Endodermal cell (in vitro differentiated cells): ENCODE measurements at regions not wholly inside any gene's neighbourhood (a gene's known extent, or its start where the extent isn't known, plus 50 kb on each side); places are given as distances from the start of the nearest gene placed in this dataset.

Experiments
- DNase-seq: peaks from one replicate; pipeline ENCODE4 v3.0.0-alpha.2; 2017
- H3K27ac ChIP-seq: 2 replicates; pipeline ENCODE4 v1.5.1; 2013; ENCODE audit warnings: mild to moderate bottlenecking, low read depth, low read length, moderate library complexity
- H3K27me3 ChIP-seq: 2 replicates; pipeline ENCODE4 v1.6.1; 2013; ENCODE audit warnings: mild to moderate bottlenecking, low read length, moderate library complexity; ENCODE audit not compliant: insufficient read depth, control insufficient read depth, poor library complexity, severe bottlenecking
- H3K36me3 ChIP-seq: 2 replicates; pipeline ENCODE4 v1.7.0; 2013; ENCODE audit warnings: mild to moderate bottlenecking, low read length, moderate library complexity; ENCODE audit not compliant: control insufficient read depth, insufficient read depth
- H3K4me1 ChIP-seq: one replicate; pipeline ENCODE4 v1.7.0; 2013; ENCODE audit warnings: low read length; ENCODE audit not compliant: control insufficient read depth, insufficient read depth
- H3K4me3 ChIP-seq: 2 replicates; pipeline ENCODE4 v1.5.1; 2013; ENCODE audit warnings: mild to moderate bottlenecking, low read length, moderate library complexity
- H3K9ac ChIP-seq: 2 replicates; pipeline ENCODE4 v1.6.1; 2013; ENCODE audit warnings: mild to moderate bottlenecking, low read length, moderate library complexity; ENCODE audit not compliant: poor library complexity, severe bottlenecking; ENCODE audit errors: extremely low read depth
- H3K9me3 ChIP-seq: 2 replicates; pipeline ENCODE4 v1.6.1; 2013; ENCODE audit warnings: mild to moderate bottlenecking, low read length, moderate library complexity; ENCODE audit not compliant: control insufficient read depth
- H3K27ac Mint-ChIP-seq: 2 replicates; pipeline ENCODE4 v1.8.0; 2020; ENCODE audit warnings: mixed read lengths
- H3K27me3 Mint-ChIP-seq: 2 replicates; pipeline ENCODE4 v1.8.0; 2021; ENCODE audit warnings: mild to moderate bottlenecking, mixed read lengths; ENCODE audit not compliant: insufficient read depth
- H3K36me3 Mint-ChIP-seq: 2 replicates; pipeline ENCODE4 v1.8.0; 2020; ENCODE audit warnings: low read depth, mixed read lengths
- H3K4me1 Mint-ChIP-seq: 2 replicates; pipeline ENCODE4 v1.8.0; 2020; ENCODE audit warnings: mixed read lengths
- H3K4me3 Mint-ChIP-seq: 2 replicates; pipeline ENCODE4 v1.8.0; 2020; ENCODE audit warnings: mild to moderate bottlenecking, moderate library complexity, mixed read lengths
- H3K9me3 Mint-ChIP-seq: 2 replicates; pipeline ENCODE4 v1.8.0; 2020; ENCODE audit warnings: mild to moderate bottlenecking, mixed read lengths
- WGBS, 2 experiments: methylation state at CpG; one replicate each; pipeline versions ENCODE4 v1.1.5 to v1.1.7; 2013; ENCODE audit warnings: missing lambda C conversion rate in 2 of 2, mixed read lengths in 1 of 2; ENCODE audit not compliant: insufficient coverage in 1 of 2, insufficient read length in 1 of 2; 5-methylcytosine and 5-hydroxymethylcytosine counted together
- TF ChIP-seq, protein P1 (sequence below): fragments of 200-600 bp; sonication (generic); conservative IDR thresholded peaks from 2 replicates; pipeline ENCODE4 v1.5.0; 2021; ENCODE audit warnings: antibody characterized with exemption, mild to moderate bottlenecking

DNA sequence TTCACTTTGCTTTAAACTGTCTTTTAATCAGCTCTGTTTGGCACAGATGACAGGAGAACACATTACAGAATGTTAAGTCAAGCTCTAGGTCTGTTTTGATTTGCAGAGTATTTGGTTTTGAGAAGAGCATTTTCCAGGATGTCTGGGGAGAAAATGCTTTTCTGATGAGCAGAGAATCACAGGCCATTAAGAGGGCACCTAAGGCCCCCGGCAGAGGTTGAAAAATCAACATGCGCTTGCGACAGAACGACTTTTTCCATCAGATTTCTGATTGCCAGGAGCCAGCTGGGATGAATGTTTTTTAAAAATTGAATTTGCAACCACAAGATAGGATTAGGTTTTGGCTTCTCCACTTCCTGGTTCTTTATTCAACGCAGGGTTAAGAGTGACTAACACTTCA is 304.5 kb downstream of the JRKL start:
- no peaks in the 10 kb centered on the region for H3K9me3 ChIP-seq
- H3K4me1 ChIP-seq, result no peaks in the 10 kb centered on the region
- Mint-ChIP-seq H3K27ac (no peak overlapping the region), H3K4me1 (peaks cover 11% of the 10 kb centered on the region), H3K36me3 (peaks cover 4% of the 10 kb centered on the region), H3K9me3 (no peaks in the 10 kb centered on the region), H3K27me3 (peaks cover 14% of the 10 kb centered on the region), H3K4me3 (no peak overlapping the region)
- DNase-seq, result no peak
- H3K27me3 ChIP-seq, result no peaks in the 10 kb centered on the region
- no peak overlapping the region for H3K27ac ChIP-seq
- H3K9ac ChIP-seq, result no peak overlapping the region
- no peak overlapping the region for H3K4me3 ChIP-seq
- H3K36me3 ChIP-seq, result no peaks in the 10 kb centered on the region
- TF ChIP-seq, protein P1, sequence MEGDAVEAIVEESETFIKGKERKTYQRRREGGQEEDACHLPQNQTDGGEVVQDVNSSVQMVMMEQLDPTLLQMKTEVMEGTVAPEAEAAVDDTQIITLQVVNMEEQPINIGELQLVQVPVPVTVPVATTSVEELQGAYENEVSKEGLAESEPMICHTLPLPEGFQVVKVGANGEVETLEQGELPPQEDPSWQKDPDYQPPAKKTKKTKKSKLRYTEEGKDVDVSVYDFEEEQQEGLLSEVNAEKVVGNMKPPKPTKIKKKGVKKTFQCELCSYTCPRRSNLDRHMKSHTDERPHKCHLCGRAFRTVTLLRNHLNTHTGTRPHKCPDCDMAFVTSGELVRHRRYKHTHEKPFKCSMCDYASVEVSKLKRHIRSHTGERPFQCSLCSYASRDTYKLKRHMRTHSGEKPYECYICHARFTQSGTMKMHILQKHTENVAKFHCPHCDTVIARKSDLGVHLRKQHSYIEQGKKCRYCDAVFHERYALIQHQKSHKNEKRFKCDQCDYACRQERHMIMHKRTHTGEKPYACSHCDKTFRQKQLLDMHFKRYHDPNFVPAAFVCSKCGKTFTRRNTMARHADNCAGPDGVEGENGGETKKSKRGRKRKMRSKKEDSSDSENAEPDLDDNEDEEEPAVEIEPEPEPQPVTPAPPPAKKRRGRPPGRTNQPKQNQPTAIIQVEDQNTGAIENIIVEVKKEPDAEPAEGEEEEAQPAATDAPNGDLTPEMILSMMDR, result no peak
- WGBS, 2 experiments, result 83 to 91% methylated on average over 4 of the region's 5 CpGs

- Mint-ChIP-seq H3K4me3 (no peak overlapping the region), H3K27me3 (peaks cover 14% of the 10 kb centered on the region), H3K27ac (peak overlapping the region; percentile 37), H3K4me1 (peaks cover 19% of the 10 kb centered on the region), H3K9me3 (no peaks in the 10 kb centered on the region), H3K36me3 (peaks cover 9% of the 10 kb centered on the region)
- Histone ChIP-seq H3K9ac (no peak overlapping the region), H3K4me3 (no peak overlapping the region), H3K9me3 (no peaks in the 10 kb centered on the region), H3K27me3 (no peaks in the 10 kb centered on the region), H3K36me3 (no peaks in the 10 kb centered on the region), H3K27ac (no peak overlapping the region), H3K4me1 (no peaks in the 10 kb centered on the region)
- TF ChIP-seq, protein P1, result no peak
- DNase-seq, result no peak
- WGBS, 2 experiments, result 62% methylated on average over 1 of the region's 1 CpG; no CpG with 5 or more reads in 1 of the 2 experiments
Measured at GRCh38 chr11:96696731-96697130, 306.9 kb downstream of the JRKL start.

DNA sequence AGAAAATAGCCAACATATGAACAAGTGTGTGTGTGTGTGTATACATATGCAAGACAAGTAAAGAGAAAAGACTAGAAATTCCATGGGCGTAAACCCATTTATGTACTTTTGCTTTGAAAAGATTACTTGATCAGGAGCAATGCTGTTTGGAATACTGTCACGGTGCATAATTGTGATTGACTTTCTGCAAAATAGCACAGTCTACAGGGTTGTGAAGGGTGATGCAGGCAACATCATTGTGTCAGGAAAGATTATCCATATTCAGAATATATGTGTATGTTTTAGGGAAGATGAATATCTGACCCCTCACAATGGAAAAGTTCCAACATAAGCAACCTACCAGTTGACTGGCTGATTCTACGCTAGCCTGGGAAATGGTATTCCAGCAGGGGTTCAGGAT is 307.7 kb downstream of the JRKL start:
- Histone ChIP-seq H3K9me3 (no peaks in the 10 kb centered on the region), H3K4me1 (no peaks in the 10 kb centered on the region), H3K4me3 (no peak overlapping the region), H3K36me3 (no peaks in the 10 kb centered on the region), H3K27me3 (no peaks in the 10 kb centered on the region), H3K27ac (no peak overlapping the region), H3K9ac (no peak overlapping the region)
- H3K36me3 Mint-ChIP-seq, result peaks cover 9% of the 10 kb centered on the region
- peaks cover 22% of the 10 kb centered on the region for H3K4me1 Mint-ChIP-seq
- H3K27me3 Mint-ChIP-seq, result peaks cover 14% of the 10 kb centered on the region
- 96 to 100% methylated on average over 2 to 3 of the region's 3 CpGs for WGBS, 2 experiments
- no peak overlapping the region for H3K4me3 Mint-ChIP-seq
- no peak overlapping the region for H3K27ac Mint-ChIP-seq
- H3K9me3 Mint-ChIP-seq, result no peaks in the 10 kb centered on the region
- TF ChIP-seq, protein P1, result no peak
- no peak for DNase-seq
